RWPE2 (cell line): ENCODE measurements at regions not wholly inside any gene's neighbourhood (a gene's known extent, or its start where the extent isn't known, plus 50 kb on each side); places are given as distances from the start of the nearest gene placed in this dataset.

Experiments
- ATAC-seq: fragments of 200-7000 bp; cut with Tn5 transposase; 3 replicates; pipeline ENCODE4 v1.9.1; 2021; ENCODE audit warnings: low read depth
- DNase-seq: peaks from one replicate; pipeline ENCODE4 v3.0.0-alpha.2; 2020; ENCODE audit warnings: low spot score
- H3K27ac ChIP-seq: fragments of 450-650 bp; 2 replicates; pipeline ENCODE4 v1.5.1; 2017; ENCODE audit warnings: mild to moderate bottlenecking; ENCODE audit not compliant: poor library complexity, severe bottlenecking
- H3K27me3 ChIP-seq: fragments of 250-450 bp; sonication (Bioruptor Pico); 2 replicates; pipeline ENCODE4 v1.5.1; 2021; ENCODE audit warnings: mild to moderate bottlenecking, moderate library complexity; ENCODE audit not compliant: insufficient read depth, poor library complexity, severe bottlenecking
- H3K36me3 ChIP-seq: fragments of 250-450 bp; sonication (Bioruptor Pico); 2 replicates; pipeline ENCODE4 v1.5.1; 2020; ENCODE audit warnings: low read depth, mild to moderate bottlenecking, moderate library complexity
- H3K4me1 ChIP-seq: fragments of 250-450 bp; sonication (Bioruptor Pico); 2 replicates; pipeline ENCODE4 v1.5.1; 2021; ENCODE audit warnings: mild to moderate bottlenecking, moderate library complexity; ENCODE audit not compliant: insufficient read depth, poor library complexity, severe bottlenecking
- H3K4me3 ChIP-seq: fragments of 250-450 bp; sonication (Bioruptor Pico); 2 replicates; pipeline ENCODE4 v1.5.1; 2021; ENCODE audit warnings: mild to moderate bottlenecking, moderate library complexity; ENCODE audit not compliant: severe bottlenecking
- H3K9me3 ChIP-seq: fragments of 250-450 bp; sonication (Bioruptor Pico); 2 replicates; pipeline ENCODE4 v1.5.1; 2021; ENCODE audit warnings: mild to moderate bottlenecking, moderate library complexity; ENCODE audit not compliant: severe bottlenecking
- TF ChIP-seq, protein P1 (sequence below): fragments of 450-650 bp; IDR thresholded peaks from one replicate; pipeline ENCODE4 v1.5.1; 2017; ENCODE audit warnings: mild to moderate bottlenecking, moderate library complexity; ENCODE audit not compliant: poor library complexity, severe bottlenecking

DNA sequence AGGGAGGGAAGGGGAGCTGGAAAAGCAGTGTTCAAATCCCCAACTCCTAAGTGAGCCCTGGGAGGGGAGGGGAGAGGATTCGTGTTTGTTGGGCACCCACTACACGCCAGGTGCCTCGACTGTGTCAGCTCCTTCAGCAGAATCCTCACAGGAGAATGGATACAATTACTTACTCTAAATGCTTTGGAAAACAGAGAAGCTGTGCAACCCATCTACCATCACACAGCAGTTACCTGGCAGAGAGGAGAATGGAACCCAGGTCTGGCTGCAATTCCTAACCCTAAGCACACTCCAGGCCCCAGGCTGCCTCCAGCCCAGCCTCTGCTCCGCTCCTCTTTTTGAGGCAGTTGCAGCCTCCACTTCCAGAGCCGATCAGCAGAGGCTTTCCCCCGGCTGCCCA lies 86.4 kb upstream of the PTPN1 start:
- Histone ChIP-seq H3K27ac (peak overlapping the region; percentile 99), H3K27me3 (no peaks in the 10 kb centered on the region), H3K36me3 (no peaks in the 10 kb centered on the region), H3K9me3 (peaks cover 4% of the 10 kb centered on the region), H3K4me3 (no peak overlapping the region), H3K4me1 (peaks cover 49% of the 10 kb centered on the region)
- ATAC-seq (no peak), DNase-seq (no peak)
- TF ChIP-seq, protein P1, sequence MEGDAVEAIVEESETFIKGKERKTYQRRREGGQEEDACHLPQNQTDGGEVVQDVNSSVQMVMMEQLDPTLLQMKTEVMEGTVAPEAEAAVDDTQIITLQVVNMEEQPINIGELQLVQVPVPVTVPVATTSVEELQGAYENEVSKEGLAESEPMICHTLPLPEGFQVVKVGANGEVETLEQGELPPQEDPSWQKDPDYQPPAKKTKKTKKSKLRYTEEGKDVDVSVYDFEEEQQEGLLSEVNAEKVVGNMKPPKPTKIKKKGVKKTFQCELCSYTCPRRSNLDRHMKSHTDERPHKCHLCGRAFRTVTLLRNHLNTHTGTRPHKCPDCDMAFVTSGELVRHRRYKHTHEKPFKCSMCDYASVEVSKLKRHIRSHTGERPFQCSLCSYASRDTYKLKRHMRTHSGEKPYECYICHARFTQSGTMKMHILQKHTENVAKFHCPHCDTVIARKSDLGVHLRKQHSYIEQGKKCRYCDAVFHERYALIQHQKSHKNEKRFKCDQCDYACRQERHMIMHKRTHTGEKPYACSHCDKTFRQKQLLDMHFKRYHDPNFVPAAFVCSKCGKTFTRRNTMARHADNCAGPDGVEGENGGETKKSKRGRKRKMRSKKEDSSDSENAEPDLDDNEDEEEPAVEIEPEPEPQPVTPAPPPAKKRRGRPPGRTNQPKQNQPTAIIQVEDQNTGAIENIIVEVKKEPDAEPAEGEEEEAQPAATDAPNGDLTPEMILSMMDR: no peak

DNA sequence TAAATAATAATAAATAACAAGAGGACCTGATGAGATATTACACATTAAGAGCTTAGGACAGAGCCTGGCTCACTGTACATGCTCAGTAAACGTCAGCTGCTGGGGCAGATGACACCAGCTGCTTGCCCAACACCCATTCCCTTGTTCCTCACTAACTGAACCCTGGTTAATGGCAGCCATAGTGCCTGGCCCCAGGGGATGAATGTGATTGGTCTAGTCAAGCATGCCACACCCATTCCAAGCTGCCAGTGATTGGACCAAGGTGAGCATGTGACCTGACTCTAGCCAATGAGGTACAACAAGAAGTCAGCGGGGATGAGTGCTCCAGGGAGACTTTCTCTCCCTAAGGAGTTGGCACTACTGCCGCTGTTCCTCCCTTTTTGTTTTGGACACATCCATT lies 85.1 kb upstream of the PTPN1 start:
- Histone ChIP-seq H3K36me3 (no peaks in the 10 kb centered on the region), H3K9me3 (peaks cover 4% of the 10 kb centered on the region), H3K27me3 (no peaks in the 10 kb centered on the region), H3K4me1 (peaks cover 62% of the 10 kb centered on the region), H3K27ac (peak overlapping the region; percentile 99), H3K4me3 (no peak overlapping the region)
- ATAC-seq (no peak), DNase-seq (no peak)
- TF ChIP-seq, protein P1: no peak

DNA sequence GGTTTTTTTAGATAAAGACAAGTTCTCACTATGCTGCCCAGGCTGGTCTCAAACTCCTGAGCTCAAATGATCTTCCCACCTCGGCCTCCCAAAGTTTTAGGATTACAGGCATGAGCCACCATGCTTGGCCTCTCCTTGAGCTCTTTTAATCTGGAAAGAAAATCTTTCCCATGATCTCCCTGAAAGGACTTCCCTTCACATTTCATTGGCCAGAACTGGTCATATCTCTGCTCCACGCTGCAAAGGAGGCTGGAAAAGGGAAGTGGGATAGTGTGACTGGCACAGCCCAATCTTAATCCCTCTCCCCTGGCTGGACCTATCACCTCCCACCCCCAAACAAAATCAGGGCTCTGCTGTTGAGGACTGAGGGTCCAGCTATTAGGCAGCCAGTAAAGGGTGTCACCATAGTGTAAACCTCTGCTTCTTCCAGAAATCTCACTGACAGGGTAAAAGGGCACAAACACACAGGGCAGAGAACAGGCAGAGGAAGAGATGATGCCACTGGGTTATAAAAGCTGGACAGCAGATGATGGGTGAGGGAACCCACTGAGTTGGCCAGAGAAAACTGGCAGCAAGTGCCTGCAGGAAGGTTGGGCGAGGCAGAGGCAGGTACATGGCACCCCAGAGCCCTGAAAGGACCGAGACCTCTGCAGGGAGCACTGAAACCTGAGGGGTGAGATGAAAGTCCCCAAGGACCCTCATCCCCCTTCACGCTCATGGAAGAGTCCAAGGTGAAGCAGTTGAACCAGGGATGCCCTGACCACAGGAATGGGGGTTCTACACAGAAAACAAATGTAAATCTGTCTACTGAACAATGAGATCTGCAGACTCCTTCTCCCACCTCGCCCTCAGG lies 83.1 kb upstream of the PTPN1 start:
- ATAC-seq: no peak

DNA sequence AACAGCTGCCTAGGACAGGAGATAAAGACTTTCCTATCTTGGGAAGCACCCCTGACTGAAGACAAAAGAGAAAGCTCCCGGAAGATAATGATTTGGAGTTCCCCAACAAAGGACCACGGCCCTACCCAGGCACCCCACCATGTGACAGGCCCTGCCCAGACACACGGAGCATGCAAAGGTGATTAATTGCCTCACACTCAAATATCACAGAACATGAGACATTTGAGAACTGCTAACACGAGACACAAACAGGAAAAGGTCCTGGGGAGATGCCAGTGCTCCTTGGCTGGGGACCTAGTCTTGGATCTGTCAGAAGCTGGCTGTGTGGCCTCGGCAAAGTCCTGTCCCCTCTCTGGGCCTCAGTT lies 82.5 kb upstream of the PTPN1 start:
- Histone ChIP-seq H3K4me3 (no peak overlapping the region), H3K27me3 (no peaks in the 10 kb centered on the region), H3K27ac (peak overlapping the region; percentile 99), H3K4me1 (peaks cover 67% of the 10 kb centered on the region), H3K9me3 (no peaks in the 10 kb centered on the region), H3K36me3 (no peaks in the 10 kb centered on the region)
- no peak for DNase-seq
- TF ChIP-seq, protein P1: no peak
- no peak for ATAC-seq

More for the DNA sequence above, 83.1 kb upstream of the PTPN1 start:
- H3K9me3 ChIP-seq: no peaks in the 10 kb centered on the region
- H3K4me1 ChIP-seq: peaks cover 73% of the 10 kb centered on the region
- no peak for DNase-seq
- TF ChIP-seq, protein P1: no peak
- H3K27ac ChIP-seq: peak overlapping the region; percentile 99
- H3K36me3 ChIP-seq: no peaks in the 10 kb centered on the region
- no peaks in the 10 kb centered on the region for H3K27me3 ChIP-seq
- no peak overlapping the region for H3K4me3 ChIP-seq

DNA sequence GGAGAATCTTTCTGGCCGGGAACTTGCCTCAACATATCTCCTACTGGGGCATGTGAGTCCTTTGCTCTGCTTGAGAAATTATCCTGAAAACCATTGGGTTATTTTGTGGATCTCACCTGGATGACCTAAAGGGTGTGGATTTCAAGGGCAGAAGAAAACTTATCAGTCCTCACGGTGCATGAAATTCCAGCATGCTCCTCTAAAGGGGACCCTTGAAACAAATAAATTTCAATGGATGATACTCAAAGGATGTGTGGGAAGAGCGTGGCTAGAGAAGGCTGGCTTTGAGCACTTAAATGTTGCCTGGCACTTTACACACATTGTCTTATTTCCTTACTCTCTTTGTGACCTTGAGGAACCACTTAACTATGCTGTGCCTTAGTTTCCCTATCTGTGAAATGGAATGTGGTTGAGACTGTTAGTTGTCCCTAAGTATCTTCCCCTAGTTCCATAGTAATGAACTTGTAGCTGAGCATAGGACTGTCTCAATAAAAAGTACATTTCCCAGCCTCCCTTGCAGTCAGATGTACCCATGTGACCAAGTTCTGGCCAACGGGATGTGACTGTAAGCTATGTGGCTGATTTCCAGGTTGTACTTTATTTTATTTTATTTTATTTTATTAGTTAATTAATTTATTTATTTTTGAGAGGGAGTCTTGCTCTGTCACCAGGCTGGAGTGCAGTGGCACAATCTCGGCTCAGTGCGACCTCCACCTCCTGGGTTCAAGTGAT lies 81.9 kb upstream of the PTPN1 start:
- H3K27me3 ChIP-seq: no peaks in the 10 kb centered on the region
- ATAC-seq (no peak), DNase-seq (no peak)
- H3K4me1 ChIP-seq: peaks cover 63% of the 10 kb centered on the region
- peak overlapping the region; percentile 99 for H3K27ac ChIP-seq
- H3K9me3 ChIP-seq: no peaks in the 10 kb centered on the region
- no peak overlapping the region for H3K4me3 ChIP-seq
- no peaks in the 10 kb centered on the region for H3K36me3 ChIP-seq
- TF ChIP-seq, protein P1: no peak
